ENCODE measurements at regions not wholly inside any gene's neighbourhood (a gene's known extent, or its start where the extent isn't known, plus 50 kb on each side); places are given as distances from the start of the nearest gene placed in this dataset.
A peak's percentile ranks its signal among the peaks of the same experiment; 100 is the strongest.

DNA sequence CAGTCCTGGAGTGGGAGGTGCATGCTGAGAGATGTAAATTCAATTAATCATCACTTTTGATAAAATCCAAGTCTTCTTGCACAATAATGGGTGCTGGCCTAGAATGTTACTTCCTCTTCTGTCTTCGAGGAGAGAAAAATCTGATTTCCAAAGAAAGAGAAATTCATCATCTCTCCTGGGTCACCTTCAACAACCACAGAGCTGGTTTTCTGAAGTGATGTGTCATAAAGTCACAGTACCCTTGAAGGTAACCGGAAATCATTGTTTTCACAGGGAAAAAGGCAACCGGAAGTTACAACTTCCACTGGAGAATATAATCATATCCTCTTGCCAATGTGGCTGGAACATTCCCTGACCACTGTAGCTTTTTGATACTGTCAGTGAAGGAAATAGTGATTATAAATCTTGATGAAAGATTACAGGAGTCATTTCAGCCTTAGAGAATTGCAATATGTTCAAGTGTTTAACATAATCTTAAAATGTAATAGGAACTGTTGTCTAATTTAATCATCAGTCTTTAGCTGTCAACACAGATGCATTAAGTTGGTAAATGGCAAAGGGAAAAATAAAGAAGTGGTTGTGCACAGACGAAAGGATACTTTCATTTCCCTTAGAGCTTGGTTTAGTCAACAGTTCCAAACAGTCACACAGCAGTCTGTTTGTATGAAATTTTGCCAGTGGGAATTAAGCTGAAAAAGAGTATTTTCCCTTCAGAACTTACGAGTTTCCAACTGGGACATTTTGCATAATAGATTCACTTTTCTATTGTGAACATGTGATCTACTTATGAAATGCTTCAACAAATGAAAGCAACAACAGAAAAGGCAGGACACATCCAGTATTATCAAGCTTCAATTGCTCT lies 106.5 kb upstream of the SLC4A7 start:
- no peak overlapping the region for H3K4me3 ChIP-seq (ENCODE audit: low read depth, poor library complexity, severe bottlenecking)
- intact Hi-C loops (cut with DNase I; ENCODE audit: low total_unique reads) = no loop called here
- DNase-seq (ENCODE audit: low spot score in 2 of 2) = peak in 1 of 2 donors; percentile 21
- 9 to 19% methylated on average over 5 of the region's 5 CpGs for WGBS, 2 donors
- TF ChIP-seq, protein P1, sequence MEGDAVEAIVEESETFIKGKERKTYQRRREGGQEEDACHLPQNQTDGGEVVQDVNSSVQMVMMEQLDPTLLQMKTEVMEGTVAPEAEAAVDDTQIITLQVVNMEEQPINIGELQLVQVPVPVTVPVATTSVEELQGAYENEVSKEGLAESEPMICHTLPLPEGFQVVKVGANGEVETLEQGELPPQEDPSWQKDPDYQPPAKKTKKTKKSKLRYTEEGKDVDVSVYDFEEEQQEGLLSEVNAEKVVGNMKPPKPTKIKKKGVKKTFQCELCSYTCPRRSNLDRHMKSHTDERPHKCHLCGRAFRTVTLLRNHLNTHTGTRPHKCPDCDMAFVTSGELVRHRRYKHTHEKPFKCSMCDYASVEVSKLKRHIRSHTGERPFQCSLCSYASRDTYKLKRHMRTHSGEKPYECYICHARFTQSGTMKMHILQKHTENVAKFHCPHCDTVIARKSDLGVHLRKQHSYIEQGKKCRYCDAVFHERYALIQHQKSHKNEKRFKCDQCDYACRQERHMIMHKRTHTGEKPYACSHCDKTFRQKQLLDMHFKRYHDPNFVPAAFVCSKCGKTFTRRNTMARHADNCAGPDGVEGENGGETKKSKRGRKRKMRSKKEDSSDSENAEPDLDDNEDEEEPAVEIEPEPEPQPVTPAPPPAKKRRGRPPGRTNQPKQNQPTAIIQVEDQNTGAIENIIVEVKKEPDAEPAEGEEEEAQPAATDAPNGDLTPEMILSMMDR (IDR thresholded peaks at IDR 0.05) = no peak
- no peak for TF ChIP-seq POLR2A (IDR thresholded peaks at IDR 0.05)

GRCh38 chr3:27589795-27590194 lies 105.6 kb upstream of the SLC4A7 start:
- intact Hi-C loops (cut with DNase I; ENCODE audit: low total_unique reads) = no loop called here
- no peak for DNase-seq (ENCODE audit: low spot score in 2 of 2)
- TF ChIP-seq, protein P1 (IDR thresholded peaks at IDR 0.05) = no peak
- no peak for TF ChIP-seq POLR2A (IDR thresholded peaks at IDR 0.05)
- WGBS, 2 donors = 88% methylated on average over 1 of the region's 1 CpG
- no peak overlapping the region for H3K4me3 ChIP-seq (ENCODE audit: low read depth, poor library complexity, severe bottlenecking)

GRCh38 chr3:27585429-27585828 lies 101.2 kb upstream of the SLC4A7 start:
- H3K4me3 ChIP-seq (ENCODE audit: low read depth, poor library complexity, severe bottlenecking) = no peak overlapping the region
- 30 to 43% methylated on average over 3 of the region's 3 CpGs for WGBS, 2 donors
- intact Hi-C loops (cut with DNase I; ENCODE audit: low total_unique reads) = no loop called here
- DNase-seq (ENCODE audit: low spot score in 2 of 2) = no peak
- no peak for TF ChIP-seq POLR2A (IDR thresholded peaks at IDR 0.05)
- TF ChIP-seq, protein P1 (IDR thresholded peaks at IDR 0.05) = no peak

GRCh38 chr3:27584874-27585273 lies 100.7 kb upstream of the SLC4A7 start:
- 51 to 56% methylated on average over 2 of the region's 2 CpGs for WGBS, 2 donors
- H3K4me3 ChIP-seq (ENCODE audit: low read depth, poor library complexity, severe bottlenecking) = no peak overlapping the region
- TF ChIP-seq, protein P1 (IDR thresholded peaks at IDR 0.05) = no peak
- TF ChIP-seq POLR2A (IDR thresholded peaks at IDR 0.05) = no peak
- intact Hi-C loops (cut with DNase I; ENCODE audit: low total_unique reads) = no loop called here
- DNase-seq (ENCODE audit: low spot score in 2 of 2) = no peak

- TF ChIP-seq, protein P1 (IDR thresholded peaks at IDR 0.05) = no peak
- TF ChIP-seq POLR2A (IDR thresholded peaks at IDR 0.05) = no peak
- DNase-seq (ENCODE audit: low spot score in 2 of 2) = no peak
- H3K4me3 ChIP-seq (ENCODE audit: low read depth, poor library complexity, severe bottlenecking) = no peak overlapping the region
- 84 to 86% methylated on average over 3 of the region's 3 CpGs for WGBS, 2 donors
- intact Hi-C loops (cut with DNase I; ENCODE audit: low total_unique reads) = no loop called here
Measured at GRCh38 chr3:27581852-27582251, 97.7 kb upstream of the SLC4A7 start.
